Lung (tissue), 11 donors: ENCODE measurements at regions not wholly inside any gene's neighbourhood (a gene's known extent, or its start where the extent isn't known, plus 50 kb on each side); places are given as distances from the start of the nearest gene placed in this dataset.

Experiments used
- ATAC-seq: fragments of 200-7000 bp; cut with Tn5 transposase; one replicate; pipeline ENCODE4 v1.9.1; 2020; ENCODE audit warnings: moderate number of reproducible peaks; ENCODE audit not compliant: insufficient read depth, low FRiP score
- DNase-seq, 3 donors: peaks; one replicate each; pipeline ENCODE4 v3.0.0-alpha.2; 2013 to 2017
- H3K27ac ChIP-seq, 2 donors: one replicate each; pipeline ENCODE4 v1.5.1; 2013; ENCODE audit warnings: mild to moderate bottlenecking in 2 of 2, moderate library complexity in 2 of 2, control low read depth in 1 of 2, inconsistent platforms in 1 of 2, low read depth in 1 of 2, low read length in 1 of 2
- H3K27me3 ChIP-seq, 3 donors: one replicate each; pipeline ENCODE4 v1.5.1; 2013; ENCODE audit warnings: low read length in 2 of 3; ENCODE audit not compliant: control insufficient read depth in 3 of 3, insufficient read depth in 3 of 3
- H3K36me3 ChIP-seq, 4 donors: one replicate each; pipeline ENCODE4 v1.5.1; 2013; ENCODE audit warnings: low read length in 4 of 4, mild to moderate bottlenecking in 1 of 4, moderate library complexity in 1 of 4; ENCODE audit not compliant: control insufficient read depth in 4 of 4, insufficient read depth in 4 of 4
- H3K4me1 ChIP-seq, 5 donors: one replicate each; pipeline ENCODE4 v1.5.1; 2013; ENCODE audit warnings: low read length in 5 of 5, mild to moderate bottlenecking in 2 of 5, moderate library complexity in 1 of 5; ENCODE audit not compliant: control insufficient read depth in 5 of 5, insufficient read depth in 5 of 5
- H3K4me3 ChIP-seq: one replicate; pipeline ENCODE4 v1.5.1; 2013; ENCODE audit warnings: mild to moderate bottlenecking, control low read depth, moderate library complexity
- H3K9ac ChIP-seq, 2 donors: one replicate each; pipeline ENCODE4 v1.5.1; 2013; ENCODE audit warnings: low read length in 2 of 2, control low read depth in 1 of 2; ENCODE audit not compliant: insufficient read depth in 1 of 2
- H3K9me3 ChIP-seq, 4 donors: one replicate each; pipeline ENCODE4 v1.5.1; 2013; ENCODE audit warnings: low read length in 3 of 4, mild to moderate bottlenecking in 1 of 4, moderate library complexity in 1 of 4; ENCODE audit not compliant: control insufficient read depth in 4 of 4, insufficient read depth in 3 of 4
- WGBS, 2 donors: extraction: QIAGEN DNeasy Blood & Tissue Kit; methylation state at CpG; one replicate each; pipeline ENCODE4 v1.1.7; 2013; 5-methylcytosine and 5-hydroxymethylcytosine counted together
- TF ChIP-seq, protein P1 (sequence below): IDR thresholded peaks from 2 replicates; pipeline ENCODE4 v1.5.1; 2012; ENCODE audit warnings: mild to moderate bottlenecking; ENCODE audit errors: control extremely low read depth, extremely low read depth
- donor health status: control.
- donor health status: control.
- donor health status: Bipolar disorder and iron deficiency.
- donor health status: healthy.
- donor health status: DM: yes; HTN: yes; CAD: no.

DNA sequence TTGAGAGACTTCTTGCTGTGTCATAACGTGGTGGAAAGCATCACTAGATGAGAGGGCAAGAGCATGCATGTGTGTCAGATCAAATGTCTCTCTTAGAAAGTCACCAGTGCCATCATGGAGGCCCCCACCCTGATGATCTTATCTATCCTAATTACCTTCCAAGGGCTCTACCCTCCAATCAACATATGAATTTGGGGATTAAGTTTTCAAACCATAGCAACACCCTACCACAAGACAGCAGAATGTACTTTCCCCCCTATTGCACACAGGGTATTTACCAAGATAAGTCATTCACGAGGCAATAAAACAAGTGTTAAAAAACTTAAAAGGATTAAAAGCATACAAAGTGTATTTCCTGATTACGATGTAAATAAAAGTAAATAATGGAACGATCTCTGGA is 515.6 kb downstream of the LMO4 start:
- Histone ChIP-seq H3K9me3 (no peaks in the 10 kb centered on the region), H3K4me3 (no peak overlapping the region), H3K9ac (no peak overlapping the region), H3K36me3 (no peaks in the 10 kb centered on the region), H3K27ac (no peak overlapping the region), H3K27me3 (no peaks in the 10 kb centered on the region), H3K4me1 (no peaks in the 10 kb centered on the region)
- ATAC-seq (no peak), DNase-seq (no peak)
- 68 to 81% methylated on average over 4 of the region's 4 CpGs for WGBS, 2 donors
- TF ChIP-seq, protein P1, sequence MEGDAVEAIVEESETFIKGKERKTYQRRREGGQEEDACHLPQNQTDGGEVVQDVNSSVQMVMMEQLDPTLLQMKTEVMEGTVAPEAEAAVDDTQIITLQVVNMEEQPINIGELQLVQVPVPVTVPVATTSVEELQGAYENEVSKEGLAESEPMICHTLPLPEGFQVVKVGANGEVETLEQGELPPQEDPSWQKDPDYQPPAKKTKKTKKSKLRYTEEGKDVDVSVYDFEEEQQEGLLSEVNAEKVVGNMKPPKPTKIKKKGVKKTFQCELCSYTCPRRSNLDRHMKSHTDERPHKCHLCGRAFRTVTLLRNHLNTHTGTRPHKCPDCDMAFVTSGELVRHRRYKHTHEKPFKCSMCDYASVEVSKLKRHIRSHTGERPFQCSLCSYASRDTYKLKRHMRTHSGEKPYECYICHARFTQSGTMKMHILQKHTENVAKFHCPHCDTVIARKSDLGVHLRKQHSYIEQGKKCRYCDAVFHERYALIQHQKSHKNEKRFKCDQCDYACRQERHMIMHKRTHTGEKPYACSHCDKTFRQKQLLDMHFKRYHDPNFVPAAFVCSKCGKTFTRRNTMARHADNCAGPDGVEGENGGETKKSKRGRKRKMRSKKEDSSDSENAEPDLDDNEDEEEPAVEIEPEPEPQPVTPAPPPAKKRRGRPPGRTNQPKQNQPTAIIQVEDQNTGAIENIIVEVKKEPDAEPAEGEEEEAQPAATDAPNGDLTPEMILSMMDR, result no peak

DNA sequence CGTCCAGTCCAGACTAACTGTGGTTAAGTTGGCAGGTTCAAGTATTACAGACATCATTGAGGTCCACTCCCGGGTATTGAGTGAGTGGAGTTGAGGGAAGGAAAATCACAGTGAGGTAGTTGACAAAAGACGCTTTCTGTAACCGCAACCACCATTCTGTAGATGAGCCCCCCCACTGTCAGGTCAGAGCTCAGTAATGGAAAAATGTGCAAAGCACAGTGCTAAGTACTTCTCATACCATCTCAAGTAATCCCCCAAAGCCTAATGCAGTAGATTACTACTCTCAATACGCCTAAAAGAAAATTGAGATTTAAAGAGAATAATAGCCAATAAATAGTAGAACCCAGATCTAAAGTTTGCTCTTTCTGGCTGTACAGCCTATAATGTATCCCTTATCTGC is 522.8 kb downstream of the LMO4 start:
- DNase-seq (no peak), ATAC-seq (no peak)
- 83 to 90% methylated on average over 5 of the region's 5 CpGs for WGBS, 2 donors
- Histone ChIP-seq H3K27me3 (no peaks in the 10 kb centered on the region), H3K36me3 (no peaks in the 10 kb centered on the region), H3K27ac (no peak overlapping the region), H3K4me3 (no peak overlapping the region), H3K9me3 (no peaks in the 10 kb centered on the region), H3K9ac (no peak overlapping the region), H3K4me1 (no peaks in the 10 kb centered on the region)
- TF ChIP-seq, protein P1, result no peak

DNA sequence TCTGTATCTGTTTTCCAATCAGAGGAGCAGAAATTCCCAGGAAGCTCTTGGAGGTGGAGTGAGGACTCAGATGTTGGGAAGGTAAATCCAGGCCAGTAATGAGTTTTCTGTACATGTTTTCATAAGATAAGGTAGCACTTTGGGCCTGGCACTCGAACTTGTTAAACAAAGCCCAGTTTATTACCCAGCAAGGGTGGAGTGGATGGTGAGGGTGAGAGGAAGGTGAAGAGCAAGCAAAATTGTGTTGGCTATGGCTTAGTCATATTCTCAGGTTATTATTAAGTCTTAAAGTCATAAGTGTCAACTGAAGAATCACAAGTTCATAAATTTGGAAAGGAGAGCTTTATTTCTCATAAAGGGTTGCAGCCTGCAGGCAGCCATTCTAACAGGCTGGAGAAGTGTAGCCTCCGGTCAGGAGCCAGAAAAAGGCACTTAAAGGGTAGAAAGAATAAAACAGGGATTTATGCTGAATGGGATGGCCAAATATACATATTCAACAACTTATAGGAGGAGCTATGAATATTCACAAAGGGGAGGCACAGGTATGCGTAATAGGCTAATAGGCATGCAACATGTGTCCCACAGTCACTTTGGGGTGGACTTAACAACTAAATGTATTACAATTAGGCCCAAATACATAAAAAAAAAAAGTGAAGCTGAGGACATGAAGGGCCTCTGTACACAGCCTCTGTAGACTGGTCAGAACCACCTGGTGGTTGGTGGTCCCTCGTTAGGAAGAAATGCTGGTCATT is 523.9 kb downstream of the LMO4 start:
- TF ChIP-seq, protein P1, result no peak
- no peak overlapping the region for H3K4me3 ChIP-seq
- no peaks in the 10 kb centered on the region for H3K36me3 ChIP-seq
- H3K4me1 ChIP-seq, result no peaks in the 10 kb centered on the region
- H3K27ac ChIP-seq, result no peak overlapping the region
- no peaks in the 10 kb centered on the region for H3K27me3 ChIP-seq
- ATAC-seq (peak; percentile 59), DNase-seq (peak in 1 of 3 donors; percentile 36)
- H3K9ac ChIP-seq, result no peak overlapping the region
- no peaks in the 10 kb centered on the region for H3K9me3 ChIP-seq
- WGBS, 2 donors, result 72 to 90% methylated on average over 4 of the region's 4 CpGs
